Sciatic nerve (tissue), 2 donors: ENCODE measurements at regions not wholly inside any gene's neighbourhood (a gene's known extent, or its start where the extent isn't known, plus 50 kb on each side); places are given as distances from the start of the nearest gene placed in this dataset.

Experiments used
- ATAC-seq: fragments of 200-7000 bp; cut with Tn5 transposase; one replicate; pipeline ENCODE4 v1.9.1; 2020; ENCODE audit warnings: mild to moderate bottlenecking, moderate library complexity
- DNase-seq: peaks from one replicate; pipeline ENCODE4 v3.0.0-alpha.2; 2020; ENCODE audit warnings: low spot score
- intact Hi-C: fragments of 100-400 bp; cut with DNase I; formaldehyde crosslinking; loops from one replicate; pipeline ENCODE4 v1.14.2; 2022
- donor health status: DM: no; HTN: no; CAD: no.
- donor health status: DM: no; HTN: no; CAD: no.

- no peak for ATAC-seq
- intact Hi-C loops = no loop called here
- DNase-seq = no peak
These were observed 80.4 kb upstream of the BCOR start for GRCh38 chrX:40177942-40178715.

- DNase-seq (no peak), ATAC-seq (no peak)
- intact Hi-C loops = no loop called here
These were observed 79.7 kb upstream of the BCOR start for GRCh38 chrX:40177489-40177888.

GRCh38 chrX:40177117-40177430, 79.3 kb upstream of the BCOR start:
- DNase-seq (no peak), ATAC-seq (no peak)
- intact Hi-C loops = no loop called here

GRCh38 chrX:40176351-40177116, 78.8 kb upstream of the BCOR start:
- intact Hi-C loops = no loop called here
- peak; percentile 42 for ATAC-seq
- DNase-seq = peak; percentile 83

GRCh38 chrX:40175511-40176350, 78.0 kb upstream of the BCOR start:
- intact Hi-C loops = no loop called here
- peak; percentile 74 for ATAC-seq
- peak; percentile 86 for DNase-seq

GRCh38 chrX:40174854-40175510, 77.2 kb upstream of the BCOR start:
- intact Hi-C loops = no loop called here
- no peak for DNase-seq

GRCh38 chrX:40174001-40174853, 76.5 kb upstream of the BCOR start:
- DNase-seq = no peak
- intact Hi-C loops = no loop called here
- peak; percentile 11 for ATAC-seq

More at GRCh38 chrX:40174854-40175510, 77.2 kb upstream of the BCOR start:
- ATAC-seq = peak; percentile 37

- ATAC-seq (no peak), DNase-seq (no peak)
- intact Hi-C loops = no loop called here
These were observed 75.6 kb upstream of the BCOR start for GRCh38 chrX:40173143-40174000.

- DNase-seq = no peak
- intact Hi-C loops = no loop called here
- peak; percentile 44 for ATAC-seq
These were observed 74.8 kb upstream of the BCOR start for GRCh38 chrX:40172401-40173142.

GRCh38 chrX:40171513-40172400, 74.0 kb upstream of the BCOR start:
- ATAC-seq (peak; percentile 14), DNase-seq (no peak)
- intact Hi-C loops = no loop called here

- DNase-seq = no peak
- intact Hi-C loops = no loop called here
- ATAC-seq = no peak
These were observed 73.2 kb upstream of the BCOR start for GRCh38 chrX:40170830-40171512.

GRCh38 chrX:40169193-40170101, 71.7 kb upstream of the BCOR start:
- peak; percentile 16 for ATAC-seq
- DNase-seq = peak; percentile 79
- intact Hi-C loops = no loop called here

GRCh38 chrX:40168480-40169011, 70.8 kb upstream of the BCOR start:
- no peak for ATAC-seq
- intact Hi-C loops = no loop called here
- DNase-seq = no peak

GRCh38 chrX:40167850-40168479, 70.2 kb upstream of the BCOR start:
- intact Hi-C loops = no loop called here
- ATAC-seq = peak; percentile 16
- peak; percentile 66 for DNase-seq
